Immature natural killer cell (primary cell): ENCODE measurements at regions not wholly inside any gene's neighbourhood (a gene's known extent, or its start where the extent isn't known, plus 50 kb on each side); places are given as distances from the start of the nearest gene placed in this dataset.

Experiments used
- DNase-seq, 3 donors: peaks; one replicate each; pipeline ENCODE4 v3.0.0; 2022; ENCODE audit warnings: mixed read lengths in 1 of 3
- H3K27ac Mint-ChIP-seq, 6 donors: one replicate each; pipeline ENCODE4 v1.8.0; 2020; ENCODE audit warnings: mixed read lengths in 6 of 6, mild to moderate bottlenecking in 5 of 6, inconsistent platforms in 4 of 6, moderate library complexity in 3 of 6
- H3K27me3 Mint-ChIP-seq, 3 donors: one replicate each; pipeline ENCODE4 v1.8.0; 2020 to 2021; ENCODE audit warnings: low read depth in 3 of 3, mild to moderate bottlenecking in 3 of 3, mixed read lengths in 3 of 3, moderate library complexity in 3 of 3, inconsistent platforms in 1 of 3
- H3K36me3 Mint-ChIP-seq, 3 donors: one replicate each; pipeline ENCODE4 v1.8.0; 2020; ENCODE audit warnings: mixed read lengths in 3 of 3, inconsistent platforms in 2 of 3, mild to moderate bottlenecking in 2 of 3
- H3K4me1 Mint-ChIP-seq, 2 donors: one replicate each; pipeline ENCODE4 v1.8.0; 2020; ENCODE audit warnings: inconsistent platforms in 2 of 2, mild to moderate bottlenecking in 2 of 2, mixed read lengths in 2 of 2, moderate library complexity in 1 of 2
- H3K4me3 Mint-ChIP-seq, 5 donors: one replicate each; pipeline ENCODE4 v1.8.0; 2020; ENCODE audit warnings: mild to moderate bottlenecking in 5 of 5, mixed read lengths in 5 of 5, inconsistent platforms in 3 of 5, moderate library complexity in 3 of 5
- H3K9me3 Mint-ChIP-seq, 6 donors: one replicate each; pipeline ENCODE4 v1.8.0; 2020; ENCODE audit warnings: mild to moderate bottlenecking in 6 of 6, mixed read lengths in 6 of 6, inconsistent platforms in 4 of 6, moderate library complexity in 3 of 6

- no peaks in the 10 kb centered on the region for H3K36me3 Mint-ChIP-seq
- H3K4me3 Mint-ChIP-seq: no peak overlapping the region
- peaks cover 0 to 7% (median 2%) of the 10 kb centered on the region in 6 donors for H3K9me3 Mint-ChIP-seq
- no peak overlapping the region for H3K27ac Mint-ChIP-seq
- H3K27me3 Mint-ChIP-seq: peaks cover 0 to 3% (median 0%) of the 10 kb centered on the region in 3 donors
- no peak for DNase-seq
- no peaks in the 10 kb centered on the region for H3K4me1 Mint-ChIP-seq
Measured at GRCh38 chr21:17446737-17447136, 66.1 kb upstream of the CXADR start.

- no peak overlapping the region for H3K4me3 Mint-ChIP-seq
- no peaks in the 10 kb centered on the region for H3K4me1 Mint-ChIP-seq
- peaks cover 0 to 5% (median 2%) of the 10 kb centered on the region in 3 donors for H3K27me3 Mint-ChIP-seq
- H3K9me3 Mint-ChIP-seq: peaks cover 0 to 7% (median 2%) of the 10 kb centered on the region in 6 donors
- no peak for DNase-seq
- no peak overlapping the region for H3K27ac Mint-ChIP-seq
- no peaks in the 10 kb centered on the region for H3K36me3 Mint-ChIP-seq
Measured at GRCh38 chr21:17449701-17450100, 63.1 kb upstream of the CXADR start.

GRCh38 chr21:17451364-17451891, 61.4 kb upstream of the CXADR start:
- peaks cover 0 to 2% (median 2%) of the 10 kb centered on the region in 3 donors for H3K27me3 Mint-ChIP-seq
- H3K27ac Mint-ChIP-seq: no peak overlapping the region
- DNase-seq: no peak
- H3K4me3 Mint-ChIP-seq: no peak overlapping the region
- peaks cover 0 to 7% (median 2%) of the 10 kb centered on the region in 6 donors for H3K9me3 Mint-ChIP-seq
- no peaks in the 10 kb centered on the region for H3K4me1 Mint-ChIP-seq
- H3K36me3 Mint-ChIP-seq: no peaks in the 10 kb centered on the region

- Mint-ChIP-seq H3K4me3 (no peak overlapping the region), H3K4me1 (no peaks in the 10 kb centered on the region), H3K27me3 (peaks cover 0 to 2% (median 2%) of the 10 kb centered on the region in 3 donors), H3K27ac (no peak overlapping the region), H3K9me3 (peaks cover 0 to 7% (median 0%) of the 10 kb centered on the region in 6 donors), H3K36me3 (no peaks in the 10 kb centered on the region)
- DNase-seq: no peak
Measured at GRCh38 chr21:17454315-17455027, 58.4 kb upstream of the CXADR start.

DNA sequence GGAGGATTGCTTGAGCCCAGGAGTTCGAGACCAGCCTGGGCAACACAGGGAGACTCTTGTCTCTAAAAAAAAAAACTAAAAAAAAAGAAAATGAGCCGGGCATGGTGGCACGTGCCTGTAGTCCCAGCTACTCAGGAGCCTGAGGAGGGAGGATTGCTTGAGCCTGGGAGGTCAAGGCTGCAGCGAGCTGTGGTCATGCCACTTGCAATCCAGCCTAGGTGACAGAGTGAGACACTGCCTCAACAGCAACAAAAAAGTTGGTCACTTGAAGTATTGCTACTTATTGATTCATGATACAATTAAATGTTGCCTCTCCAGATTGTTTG, 57.9 kb upstream of the CXADR start:
- Mint-ChIP-seq H3K36me3 (no peaks in the 10 kb centered on the region), H3K27me3 (peaks cover 0 to 2% (median 2%) of the 10 kb centered on the region in 3 donors), H3K4me1 (no peaks in the 10 kb centered on the region), H3K4me3 (no peak overlapping the region), H3K27ac (no peak overlapping the region), H3K9me3 (peaks cover 0 to 7% (median 0%) of the 10 kb centered on the region in 6 donors)
- DNase-seq: no peak

DNA sequence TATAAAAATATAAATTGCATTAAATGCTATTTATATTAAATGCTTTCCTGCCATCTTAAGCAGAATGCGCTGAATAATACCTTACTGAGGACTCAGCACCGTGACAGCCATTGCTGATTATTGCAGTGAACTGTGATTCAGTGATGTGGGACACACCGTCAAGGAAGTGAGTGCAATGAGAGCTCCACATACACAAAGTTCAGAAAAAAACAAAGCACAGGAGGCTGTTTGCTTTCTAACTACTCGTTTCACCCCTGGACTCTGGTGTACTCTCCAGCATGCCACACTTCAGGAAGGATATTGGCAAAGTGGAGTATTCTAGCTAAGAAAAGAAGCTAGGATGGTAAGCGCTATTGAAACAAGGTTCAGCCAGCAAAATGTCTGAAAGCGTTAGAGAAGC, 57.4 kb upstream of the CXADR start:
- no peak for DNase-seq
- Mint-ChIP-seq H3K4me3 (no peak overlapping the region), H3K27me3 (peaks cover 0 to 2% (median 2%) of the 10 kb centered on the region in 3 donors), H3K27ac (no peak overlapping the region), H3K4me1 (no peaks in the 10 kb centered on the region), H3K36me3 (no peaks in the 10 kb centered on the region), H3K9me3 (peaks cover 0 to 6% (median 0%) of the 10 kb centered on the region in 6 donors)

DNA sequence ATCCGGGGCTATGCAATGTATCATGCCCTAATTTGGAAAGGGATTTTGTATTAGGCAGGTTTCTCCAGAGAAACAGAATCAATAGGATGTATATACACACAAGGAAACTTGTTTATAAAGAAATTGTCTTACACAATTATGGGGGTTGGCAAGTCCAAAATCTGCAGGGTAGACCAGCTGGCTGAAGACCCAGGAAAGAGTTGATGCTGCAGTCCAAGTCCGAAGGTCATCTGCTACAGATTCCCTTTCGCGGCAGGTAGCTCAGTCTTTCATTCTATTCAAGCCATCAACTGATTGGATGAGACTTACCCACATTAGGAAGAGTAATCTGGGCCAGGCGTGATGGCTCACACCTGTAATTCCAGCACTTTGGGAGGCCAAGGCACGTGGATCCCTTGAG, 54.6 kb upstream of the CXADR start:
- no peaks in the 10 kb centered on the region for H3K4me1 Mint-ChIP-seq
- no peak overlapping the region for H3K4me3 Mint-ChIP-seq
- DNase-seq: no peak
- H3K36me3 Mint-ChIP-seq: no peaks in the 10 kb centered on the region
- H3K9me3 Mint-ChIP-seq: no peaks in the 10 kb centered on the region
- no peak overlapping the region for H3K27ac Mint-ChIP-seq
- peaks cover 0 to 4% (median 0%) of the 10 kb centered on the region in 3 donors for H3K27me3 Mint-ChIP-seq

DNA sequence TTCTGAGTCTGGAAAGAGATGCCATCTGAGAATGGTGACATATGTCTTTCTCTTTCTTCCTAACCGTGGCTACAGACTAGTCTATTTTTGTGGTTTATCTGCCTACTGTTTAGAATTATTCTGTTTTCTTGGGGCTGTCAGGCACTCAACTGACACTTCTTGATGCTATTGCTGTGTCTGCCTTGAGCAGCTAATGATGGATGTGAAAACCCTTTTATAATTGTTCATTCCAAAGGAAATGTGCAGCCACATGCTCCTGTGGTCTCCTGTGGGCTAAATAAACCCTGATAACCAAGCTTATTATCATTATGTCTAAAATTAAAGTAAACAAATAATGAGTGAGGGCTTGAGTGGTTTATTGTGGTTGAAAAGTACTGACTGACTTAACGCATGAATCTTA, 52.7 kb upstream of the CXADR start:
- no peaks in the 10 kb centered on the region for H3K4me1 Mint-ChIP-seq
- H3K36me3 Mint-ChIP-seq: no peaks in the 10 kb centered on the region
- H3K4me3 Mint-ChIP-seq: no peak overlapping the region
- DNase-seq: no peak
- no peak overlapping the region for H3K27ac Mint-ChIP-seq
- H3K27me3 Mint-ChIP-seq: peaks cover 0 to 2% (median 0%) of the 10 kb centered on the region in 3 donors
- peaks cover 0 to 2% (median 0%) of the 10 kb centered on the region in 6 donors for H3K9me3 Mint-ChIP-seq

- no peaks in the 10 kb centered on the region for H3K36me3 Mint-ChIP-seq
Measured at GRCh38 chr21:17461014-17461413, 51.8 kb upstream of the CXADR start.

DNA sequence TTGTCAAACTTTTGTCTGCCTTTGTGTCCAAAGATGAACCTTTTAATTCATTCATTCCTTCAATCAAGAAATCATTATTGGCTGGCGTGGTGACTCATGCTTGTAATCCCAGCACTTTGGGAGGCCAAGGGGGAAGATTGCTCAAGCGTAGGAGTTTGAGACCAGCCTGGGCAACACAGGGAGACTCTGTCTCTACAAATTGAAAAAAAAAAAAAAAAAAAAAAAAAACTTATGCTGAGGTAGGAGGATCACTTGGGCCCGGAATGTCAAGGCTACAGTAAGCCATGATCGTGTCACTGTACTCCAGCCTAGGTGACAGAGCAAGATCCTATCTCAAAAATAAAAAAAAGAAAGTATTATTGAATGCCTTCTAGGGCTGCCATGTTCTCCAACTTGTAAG, 51.3 kb upstream of the CXADR start:
- no peak for DNase-seq
- Mint-ChIP-seq H3K4me3 (no peak overlapping the region), H3K27me3 (peaks cover 0 to 2% (median 0%) of the 10 kb centered on the region in 3 donors), H3K9me3 (peaks cover 0 to 2% (median 0%) of the 10 kb centered on the region in 6 donors), H3K4me1 (no peaks in the 10 kb centered on the region), H3K27ac (no peak overlapping the region), H3K36me3 (no peaks in the 10 kb centered on the region)

More at GRCh38 chr21:17461014-17461413, 51.8 kb upstream of the CXADR start:
- H3K27ac Mint-ChIP-seq: no peak overlapping the region
- no peaks in the 10 kb centered on the region for H3K4me1 Mint-ChIP-seq
- no peak overlapping the region for H3K4me3 Mint-ChIP-seq
- DNase-seq: no peak
- peaks cover 0 to 2% (median 0%) of the 10 kb centered on the region in 6 donors for H3K9me3 Mint-ChIP-seq
- peaks cover 0 to 2% (median 0%) of the 10 kb centered on the region in 3 donors for H3K27me3 Mint-ChIP-seq

DNA sequence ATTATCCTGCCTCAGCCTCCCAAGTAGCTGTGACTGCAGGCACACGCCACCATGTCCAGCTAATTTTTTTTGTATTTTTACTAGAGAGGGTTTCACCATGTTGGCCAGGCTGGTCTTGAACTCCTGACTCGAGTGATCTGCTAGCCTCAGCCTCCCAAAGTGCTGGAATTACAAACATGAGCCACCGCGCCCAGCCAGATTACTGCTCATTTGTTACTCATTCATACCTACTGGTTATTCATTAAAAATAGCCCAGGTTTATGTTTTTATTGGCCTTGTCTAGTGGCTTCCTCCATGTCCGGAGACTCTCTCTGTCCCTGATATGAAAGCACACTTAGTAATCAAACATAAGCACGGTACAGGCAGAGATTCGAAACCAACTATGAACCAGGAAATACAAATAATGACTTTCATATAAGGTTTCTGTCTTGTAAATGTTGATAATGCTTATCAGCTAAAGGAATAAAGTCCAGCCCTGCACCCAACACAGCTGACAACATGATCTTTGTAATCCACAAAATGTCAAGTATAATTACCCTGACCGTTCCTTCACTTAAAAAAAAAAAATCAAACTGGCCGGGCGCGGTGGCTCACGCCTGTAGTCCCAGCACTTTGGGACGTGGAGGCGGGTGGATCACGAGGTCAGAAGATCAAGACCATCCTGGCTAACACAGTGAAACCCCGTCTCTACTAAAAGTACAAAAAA, 50.4 kb upstream of the CXADR start:
- Mint-ChIP-seq H3K27me3 (peaks cover 0 to 2% (median 0%) of the 10 kb centered on the region in 3 donors), H3K9me3 (peaks cover 0 to 2% (median 0%) of the 10 kb centered on the region in 6 donors), H3K27ac (no peak overlapping the region), H3K4me1 (no peaks in the 10 kb centered on the region), H3K36me3 (no peaks in the 10 kb centered on the region), H3K4me3 (no peak overlapping the region)
- no peak for DNase-seq
